Immature natural killer cell (primary cell): ENCODE measurements at regions not wholly inside any gene's neighbourhood (a gene's known extent, or its start where the extent isn't known, plus 50 kb on each side); places are given as distances from the start of the nearest gene placed in this dataset.

Source experiments
- DNase-seq, 3 donors: peaks; one replicate each; pipeline ENCODE4 v3.0.0; 2022; ENCODE audit warnings: mixed read lengths in 1 of 3
- H3K27ac Mint-ChIP-seq, 6 donors: one replicate each; pipeline ENCODE4 v1.8.0; 2020; ENCODE audit warnings: mixed read lengths in 6 of 6, mild to moderate bottlenecking in 5 of 6, inconsistent platforms in 4 of 6, moderate library complexity in 3 of 6
- H3K27me3 Mint-ChIP-seq, 3 donors: one replicate each; pipeline ENCODE4 v1.8.0; 2020 to 2021; ENCODE audit warnings: low read depth in 3 of 3, mild to moderate bottlenecking in 3 of 3, mixed read lengths in 3 of 3, moderate library complexity in 3 of 3, inconsistent platforms in 1 of 3
- H3K36me3 Mint-ChIP-seq, 3 donors: one replicate each; pipeline ENCODE4 v1.8.0; 2020; ENCODE audit warnings: mixed read lengths in 3 of 3, inconsistent platforms in 2 of 3, mild to moderate bottlenecking in 2 of 3
- H3K4me1 Mint-ChIP-seq, 2 donors: one replicate each; pipeline ENCODE4 v1.8.0; 2020; ENCODE audit warnings: inconsistent platforms in 2 of 2, mild to moderate bottlenecking in 2 of 2, mixed read lengths in 2 of 2, moderate library complexity in 1 of 2
- H3K4me3 Mint-ChIP-seq, 5 donors: one replicate each; pipeline ENCODE4 v1.8.0; 2020; ENCODE audit warnings: mild to moderate bottlenecking in 5 of 5, mixed read lengths in 5 of 5, inconsistent platforms in 3 of 5, moderate library complexity in 3 of 5
- H3K9me3 Mint-ChIP-seq, 6 donors: one replicate each; pipeline ENCODE4 v1.8.0; 2020; ENCODE audit warnings: mild to moderate bottlenecking in 6 of 6, mixed read lengths in 6 of 6, inconsistent platforms in 4 of 6, moderate library complexity in 3 of 6

DNA sequence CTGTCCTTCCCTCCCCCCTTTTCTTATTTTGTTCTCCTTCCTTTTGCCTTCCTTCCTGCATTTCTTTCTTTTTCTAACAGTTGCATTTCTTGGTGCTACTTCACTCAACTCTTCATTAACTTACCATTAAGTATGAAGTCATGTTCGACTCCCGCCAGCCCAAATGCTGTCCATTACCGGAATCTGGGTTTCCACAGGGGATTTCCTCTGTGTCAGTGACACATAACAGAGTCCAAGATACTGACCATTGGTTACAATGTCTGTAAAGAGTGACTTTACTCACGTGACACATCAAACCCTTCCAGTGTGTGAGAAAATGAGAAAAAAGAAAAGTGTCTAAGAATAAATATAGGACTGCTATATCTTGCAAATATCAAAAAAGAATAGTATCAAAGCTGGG is 500.0 kb upstream of the FRG1 start:
- no peak overlapping the region for H3K4me3 Mint-ChIP-seq
- no peak overlapping the region for H3K27ac Mint-ChIP-seq
- DNase-seq = no peak
- H3K4me1 Mint-ChIP-seq = no peaks in the 10 kb centered on the region
- H3K9me3 Mint-ChIP-seq = peaks cover 6 to 38% (median 13%) of the 10 kb centered on the region in 6 donors
- H3K27me3 Mint-ChIP-seq = no peaks in the 10 kb centered on the region
- no peaks in the 10 kb centered on the region for H3K36me3 Mint-ChIP-seq

DNA sequence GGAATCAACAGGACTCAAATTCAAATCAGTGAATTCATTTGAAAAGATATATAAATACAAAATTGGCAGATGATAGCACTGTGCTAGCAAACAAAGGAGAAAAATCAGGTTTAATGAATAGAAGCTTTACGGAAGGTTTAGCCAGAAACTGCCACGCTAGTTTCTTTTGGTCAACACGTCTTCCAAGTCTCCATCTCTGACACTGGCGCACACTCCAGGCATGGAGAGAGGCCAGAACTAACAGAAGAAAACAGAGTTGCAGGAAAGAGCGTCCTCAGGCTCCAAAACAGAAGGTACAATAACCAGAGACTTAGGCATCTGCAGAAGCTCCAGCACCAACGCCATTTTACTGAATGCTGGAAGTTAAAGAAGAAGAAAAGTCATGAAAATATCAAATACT is 497.3 kb upstream of the FRG1 start:
- DNase-seq = no peak
- Mint-ChIP-seq H3K36me3 (no peaks in the 10 kb centered on the region), H3K4me3 (no peak overlapping the region), H3K4me1 (no peaks in the 10 kb centered on the region), H3K9me3 (peaks cover 0 to 30% (median 11%) of the 10 kb centered on the region in 6 donors), H3K27ac (no peak overlapping the region), H3K27me3 (no peaks in the 10 kb centered on the region)

DNA sequence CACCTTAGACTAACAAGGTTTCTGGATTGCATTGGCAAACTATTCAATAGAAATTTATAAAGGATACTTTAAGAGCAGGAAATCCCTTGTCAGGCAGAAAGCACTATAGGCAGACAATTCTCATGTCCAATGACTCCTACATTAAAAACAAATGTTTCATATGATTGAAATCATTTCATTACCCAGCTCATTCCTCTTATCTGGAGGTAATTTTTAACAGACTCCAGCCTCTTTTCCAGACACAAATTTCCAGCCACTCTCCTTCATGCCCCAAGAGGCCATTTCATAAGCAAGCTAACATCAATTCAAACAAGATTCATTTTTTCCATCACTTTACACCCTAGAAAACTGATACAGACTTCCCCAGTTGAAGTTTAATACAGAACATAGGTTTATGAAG is 495.1 kb upstream of the FRG1 start:
- peaks cover 0 to 4% (median 0%) of the 10 kb centered on the region in 3 donors for H3K36me3 Mint-ChIP-seq
- no peaks in the 10 kb centered on the region for H3K27me3 Mint-ChIP-seq
- no peaks in the 10 kb centered on the region for H3K4me1 Mint-ChIP-seq
- peaks cover 8 to 48% (median 19%) of the 10 kb centered on the region in 6 donors for H3K9me3 Mint-ChIP-seq
- no peak for DNase-seq
- H3K27ac Mint-ChIP-seq = no peak overlapping the region
- no peak overlapping the region for H3K4me3 Mint-ChIP-seq

- no peak for DNase-seq
- Mint-ChIP-seq H3K27ac (no peak overlapping the region), H3K27me3 (peaks cover 0 to 1% (median 0%) of the 10 kb centered on the region in 3 donors), H3K4me3 (no peak overlapping the region), H3K36me3 (peaks cover 0 to 9% (median 4%) of the 10 kb centered on the region in 3 donors), H3K4me1 (no peaks in the 10 kb centered on the region), H3K9me3 (peaks cover 4 to 45% (median 19%) of the 10 kb centered on the region in 6 donors)
These were observed 476.9 kb upstream of the FRG1 start for GRCh38 chr4:189463734-189464133.

GRCh38 chr4:189494407-189494806 is 446.3 kb upstream of the FRG1 start:
- no peak overlapping the region for H3K4me3 Mint-ChIP-seq

DNA sequence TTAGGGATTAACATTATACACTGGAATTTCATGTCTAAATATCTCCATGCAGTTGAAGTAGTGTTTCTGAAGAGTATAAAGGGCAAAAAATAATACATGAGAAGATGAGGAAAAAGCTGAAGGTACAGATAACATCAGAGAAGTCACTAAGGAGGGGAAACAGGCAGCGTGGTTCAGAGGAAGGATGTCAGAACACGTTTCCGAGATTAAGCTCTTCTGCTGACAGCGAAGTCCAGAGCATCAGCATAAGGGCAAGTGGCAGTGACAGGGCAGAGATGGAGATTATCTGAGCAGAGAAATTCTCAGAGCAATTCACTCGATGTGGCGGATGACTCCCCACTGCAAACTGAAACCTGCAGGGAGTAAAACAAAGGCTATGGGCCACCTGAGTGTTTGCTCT is 443.2 kb upstream of the FRG1 start:
- no peak for DNase-seq
- Mint-ChIP-seq H3K9me3 (peaks cover 0 to 30% (median 7%) of the 10 kb centered on the region in 6 donors), H3K36me3 (peaks cover 0 to 2% (median 0%) of the 10 kb centered on the region in 3 donors), H3K27ac (no peak overlapping the region), H3K4me1 (no peaks in the 10 kb centered on the region), H3K4me3 (no peak overlapping the region), H3K27me3 (peaks cover 0 to 2% (median 0%) of the 10 kb centered on the region in 3 donors)

More at GRCh38 chr4:189494407-189494806, 446.3 kb upstream of the FRG1 start:
- peaks cover 0 to 9% (median 6%) of the 10 kb centered on the region in 3 donors for H3K36me3 Mint-ChIP-seq
- no peaks in the 10 kb centered on the region for H3K4me1 Mint-ChIP-seq
- peaks cover 0 to 2% (median 0%) of the 10 kb centered on the region in 3 donors for H3K27me3 Mint-ChIP-seq
- no peak overlapping the region for H3K27ac Mint-ChIP-seq
- H3K9me3 Mint-ChIP-seq = peaks cover 8 to 42% (median 18%) of the 10 kb centered on the region in 6 donors
- DNase-seq = no peak

DNA sequence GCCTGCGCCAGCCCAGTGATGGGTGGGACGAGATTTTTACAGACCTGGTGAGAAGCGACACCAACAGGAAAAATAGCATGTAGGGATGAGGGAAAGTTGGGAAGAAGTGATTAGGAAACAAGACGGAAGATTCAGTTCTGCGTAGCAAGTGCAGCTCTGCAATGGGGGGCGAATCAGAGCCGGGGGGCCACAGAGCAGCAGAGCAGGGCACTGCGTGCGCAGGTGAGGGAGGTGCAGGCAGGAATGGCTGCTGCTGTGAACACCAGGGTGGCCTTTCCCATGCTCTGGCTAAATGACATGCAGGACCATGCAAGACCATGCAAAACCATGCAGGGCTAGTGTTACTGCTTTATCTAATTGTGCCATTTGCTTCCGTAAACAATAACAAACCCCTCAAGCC is 442.7 kb upstream of the FRG1 start:
- no peaks in the 10 kb centered on the region for H3K4me1 Mint-ChIP-seq
- H3K36me3 Mint-ChIP-seq = no peaks in the 10 kb centered on the region
- H3K4me3 Mint-ChIP-seq = no peak overlapping the region
- H3K27ac Mint-ChIP-seq = no peak overlapping the region
- DNase-seq = no peak
- H3K27me3 Mint-ChIP-seq = peaks cover 0 to 2% (median 0%) of the 10 kb centered on the region in 3 donors
- peaks cover 0 to 26% (median 5%) of the 10 kb centered on the region in 6 donors for H3K9me3 Mint-ChIP-seq

DNA sequence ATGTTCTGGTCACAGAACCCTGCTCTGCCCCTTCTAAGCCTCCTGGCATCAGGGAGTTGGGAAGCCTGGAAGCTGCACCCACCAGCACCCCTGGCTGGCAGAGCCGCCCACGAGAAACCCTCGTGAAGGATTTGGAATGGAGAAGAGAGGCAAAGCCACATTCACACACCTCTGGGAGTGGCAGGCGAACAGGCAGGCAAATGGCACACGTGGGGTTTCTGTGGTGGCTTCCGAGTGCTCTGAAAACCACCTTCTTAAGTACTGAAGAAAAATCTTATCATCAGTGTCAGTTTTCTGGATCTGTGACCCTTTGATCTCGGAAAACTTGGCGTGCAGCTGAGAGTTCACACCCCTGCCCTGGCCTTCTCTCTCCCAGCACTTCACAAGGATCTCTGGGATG is 442.2 kb upstream of the FRG1 start:
- H3K9me3 Mint-ChIP-seq = peaks cover 0 to 21% (median 4%) of the 10 kb centered on the region in 6 donors
- H3K36me3 Mint-ChIP-seq = no peaks in the 10 kb centered on the region
- DNase-seq = no peak
- H3K27ac Mint-ChIP-seq = no peak overlapping the region
- no peak overlapping the region for H3K4me3 Mint-ChIP-seq
- H3K27me3 Mint-ChIP-seq = peaks cover 0 to 2% (median 0%) of the 10 kb centered on the region in 3 donors
- no peaks in the 10 kb centered on the region for H3K4me1 Mint-ChIP-seq

GRCh38 chr4:189499696-189500095 is 441.0 kb upstream of the FRG1 start:
- H3K27me3 Mint-ChIP-seq = peaks cover 0 to 2% (median 0%) of the 10 kb centered on the region in 3 donors
- H3K36me3 Mint-ChIP-seq = no peaks in the 10 kb centered on the region
- H3K4me3 Mint-ChIP-seq = no peak overlapping the region
- H3K4me1 Mint-ChIP-seq = no peaks in the 10 kb centered on the region
- H3K27ac Mint-ChIP-seq = no peak overlapping the region
- peaks cover 0 to 13% (median 4%) of the 10 kb centered on the region in 6 donors for H3K9me3 Mint-ChIP-seq
- DNase-seq = no peak

DNA sequence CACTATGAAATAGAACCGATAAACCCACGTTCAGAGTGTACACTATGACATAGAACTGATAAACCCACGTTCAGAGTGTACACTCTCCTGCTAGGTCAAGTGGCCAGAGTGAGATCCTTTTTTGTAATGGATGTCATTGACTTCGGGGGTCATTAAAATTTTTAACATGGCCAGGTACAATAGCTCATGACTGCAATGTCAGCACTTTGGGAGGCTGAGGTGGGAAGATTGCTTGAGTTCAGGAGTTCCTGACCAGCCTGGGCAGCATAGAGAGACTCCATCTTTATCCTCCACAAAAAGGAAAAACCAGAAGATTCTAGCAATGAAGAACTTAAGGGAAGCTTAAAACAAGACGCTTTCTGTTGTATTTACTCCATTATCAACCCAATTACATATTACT is 439.7 kb upstream of the FRG1 start:
- Mint-ChIP-seq H3K4me1 (no peaks in the 10 kb centered on the region), H3K36me3 (no peaks in the 10 kb centered on the region), H3K27ac (no peak overlapping the region), H3K9me3 (peaks cover 0 to 20% (median 6%) of the 10 kb centered on the region in 6 donors), H3K27me3 (peaks cover 0 to 2% (median 0%) of the 10 kb centered on the region in 3 donors), H3K4me3 (no peak overlapping the region)
- DNase-seq = no peak

GRCh38 chr4:189502841-189503435 is 437.7 kb upstream of the FRG1 start:
- H3K27ac Mint-ChIP-seq = no peak overlapping the region
- no peak for DNase-seq
- peaks cover 0 to 12% (median 5%) of the 10 kb centered on the region in 6 donors for H3K9me3 Mint-ChIP-seq
- no peak overlapping the region for H3K4me3 Mint-ChIP-seq
- no peaks in the 10 kb centered on the region for H3K36me3 Mint-ChIP-seq
- peaks cover 0 to 2% (median 0%) of the 10 kb centered on the region in 3 donors for H3K27me3 Mint-ChIP-seq
- no peaks in the 10 kb centered on the region for H3K4me1 Mint-ChIP-seq

DNA sequence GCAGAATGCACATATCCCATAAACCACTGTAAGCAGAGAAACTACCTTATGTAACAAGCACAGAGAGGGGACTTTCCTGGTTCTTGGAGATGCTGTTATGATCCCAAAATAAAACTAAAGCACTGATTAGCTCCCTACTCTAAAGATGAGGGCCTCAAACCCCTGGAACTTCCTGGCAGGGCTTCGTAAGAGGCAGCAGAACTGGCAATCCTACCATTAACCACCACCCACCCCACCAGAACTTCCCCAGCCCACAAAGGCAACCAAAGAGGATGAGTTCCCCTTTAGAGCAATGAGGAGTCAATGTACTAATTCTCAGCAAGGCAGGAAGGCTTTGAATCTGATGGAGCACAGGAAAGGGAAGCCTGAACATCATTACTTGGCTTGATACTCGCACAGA is 436.5 kb upstream of the FRG1 start:
- H3K27ac Mint-ChIP-seq = no peak overlapping the region
- H3K36me3 Mint-ChIP-seq = no peaks in the 10 kb centered on the region
- no peak overlapping the region for H3K4me3 Mint-ChIP-seq
- no peaks in the 10 kb centered on the region for H3K27me3 Mint-ChIP-seq
- DNase-seq = no peak
- H3K9me3 Mint-ChIP-seq = peaks cover 0 to 12% (median 5%) of the 10 kb centered on the region in 6 donors
- no peaks in the 10 kb centered on the region for H3K4me1 Mint-ChIP-seq

DNA sequence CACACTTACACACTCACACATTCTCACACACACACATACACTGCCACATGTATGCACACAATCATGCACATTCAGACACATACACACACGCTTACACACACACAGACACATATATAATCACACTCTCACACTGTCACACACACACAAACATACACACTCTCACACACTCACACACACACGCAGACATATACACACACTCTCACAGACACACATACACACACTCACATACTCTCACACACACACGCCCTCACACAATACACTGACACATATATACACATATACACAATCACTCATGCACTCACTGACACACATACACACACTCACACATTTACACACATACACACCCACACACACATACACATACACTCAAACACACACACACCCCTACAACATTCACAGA is 435.3 kb upstream of the FRG1 start:
- Mint-ChIP-seq H3K9me3 (peaks cover 2 to 12% (median 5%) of the 10 kb centered on the region in 6 donors), H3K4me1 (no peaks in the 10 kb centered on the region), H3K36me3 (no peaks in the 10 kb centered on the region), H3K27me3 (peaks cover 0 to 1% (median 0%) of the 10 kb centered on the region in 3 donors), H3K27ac (no peak overlapping the region), H3K4me3 (no peak overlapping the region)
- no peak for DNase-seq

DNA sequence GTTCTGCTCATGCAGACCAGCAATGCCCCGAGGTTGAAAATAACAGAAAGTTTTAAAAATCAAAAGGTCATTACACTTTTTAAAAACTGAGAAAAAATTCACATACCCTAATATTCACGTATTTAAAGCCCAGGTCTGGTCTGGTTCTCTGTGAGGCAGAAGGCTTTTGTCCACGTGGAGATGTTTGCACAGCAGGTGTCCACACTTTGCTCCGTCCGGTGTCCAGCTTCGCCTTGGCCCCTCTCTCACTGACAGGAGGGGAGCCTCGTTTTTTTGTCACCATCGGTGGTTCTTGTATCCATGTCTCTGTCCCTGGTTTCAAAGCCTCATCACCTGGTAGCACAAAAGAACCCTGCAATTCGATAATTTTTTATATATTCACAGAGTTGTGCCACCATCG is 434.6 kb upstream of the FRG1 start:
- peaks cover 2 to 12% (median 5%) of the 10 kb centered on the region in 6 donors for H3K9me3 Mint-ChIP-seq
- H3K27ac Mint-ChIP-seq = no peak overlapping the region
- no peak for DNase-seq
- H3K4me1 Mint-ChIP-seq = no peaks in the 10 kb centered on the region
- peaks cover 0 to 1% (median 0%) of the 10 kb centered on the region in 3 donors for H3K27me3 Mint-ChIP-seq
- no peaks in the 10 kb centered on the region for H3K36me3 Mint-ChIP-seq
- no peak overlapping the region for H3K4me3 Mint-ChIP-seq

DNA sequence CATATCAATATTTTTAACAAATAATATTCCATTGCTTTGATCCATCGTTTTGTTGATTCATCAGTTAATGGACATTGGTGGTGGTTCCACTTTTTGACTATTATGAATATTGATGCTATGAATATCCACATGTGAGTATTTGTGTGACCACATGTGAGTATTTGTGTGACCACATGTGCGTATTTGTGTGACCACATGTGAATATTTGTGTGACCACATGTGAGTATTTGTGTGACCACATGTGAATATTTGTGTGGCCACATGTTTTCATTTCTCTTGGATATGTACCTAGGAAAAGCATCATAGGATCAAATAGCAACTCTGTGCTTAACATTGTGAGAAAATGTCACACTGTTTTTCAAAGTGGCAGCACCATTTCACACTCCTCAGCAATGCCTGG is 433.6 kb upstream of the FRG1 start:
- no peaks in the 10 kb centered on the region for H3K36me3 Mint-ChIP-seq
- DNase-seq = no peak
- H3K27ac Mint-ChIP-seq = no peak overlapping the region
- H3K9me3 Mint-ChIP-seq = peaks cover 2 to 16% (median 8%) of the 10 kb centered on the region in 6 donors
- H3K27me3 Mint-ChIP-seq = peaks cover 0 to 1% (median 0%) of the 10 kb centered on the region in 3 donors
- no peaks in the 10 kb centered on the region for H3K4me1 Mint-ChIP-seq
- H3K4me3 Mint-ChIP-seq = no peak overlapping the region
